Hematopoietic multipotent progenitor cell treated with erythropoietin and hydrocortisone succinate and interleukin-3 and kit ligand, for 8 days (in vitro differentiated cells): ENCODE measurements at regions not wholly inside any gene's neighbourhood (a gene's known extent, or its start where the extent isn't known, plus 50 kb on each side); places are given as distances from the start of the nearest gene placed in this dataset.

ENCODE experiments used
- DNase-seq: peaks from one replicate; pipeline ENCODE4 v3.0.0-alpha.2; 2015

- no peak for DNase-seq
Measured at GRCh38 chr12:88801227-88802095, 221.2 kb upstream of the KITLG start.

GRCh38 chr12:88793096-88793495, 212.8 kb upstream of the KITLG start:
- no peak for DNase-seq

GRCh38 chr12:88790231-88790630, 210.0 kb upstream of the KITLG start:
- DNase-seq, result no peak

GRCh38 chr12:88784166-88784565, 203.9 kb upstream of the KITLG start:
- no peak for DNase-seq

GRCh38 chr12:88782351-88782750, 202.1 kb upstream of the KITLG start:
- no peak for DNase-seq

- no peak for DNase-seq
Measured at GRCh38 chr12:88781909-88782308, 201.6 kb upstream of the KITLG start.

- DNase-seq, result no peak
Measured at GRCh38 chr12:88778064-88778463, 197.8 kb upstream of the KITLG start.

GRCh38 chr12:88775742-88776151, 195.5 kb upstream of the KITLG start:
- DNase-seq, result no peak

GRCh38 chr12:88767699-88768098, 187.4 kb upstream of the KITLG start:
- DNase-seq, result no peak

GRCh38 chr12:88764781-88765480, 184.7 kb upstream of the KITLG start:
- no peak for DNase-seq

- no peak for DNase-seq
Measured at GRCh38 chr12:88763536-88764100, 183.3 kb upstream of the KITLG start.

- DNase-seq, result no peak
Measured at GRCh38 chr12:88758176-88758575, 177.9 kb upstream of the KITLG start.

- no peak for DNase-seq
Measured at GRCh38 chr12:88756917-88757316, 176.6 kb upstream of the KITLG start.

GRCh38 chr12:88756153-88756552, 175.9 kb upstream of the KITLG start:
- no peak for DNase-seq

GRCh38 chr12:88753707-88754106, 173.4 kb upstream of the KITLG start:
- DNase-seq, result no peak

GRCh38 chr12:88753066-88753465, 172.8 kb upstream of the KITLG start:
- DNase-seq, result no peak

- DNase-seq, result no peak
Measured at GRCh38 chr12:88752183-88752582, 171.9 kb upstream of the KITLG start.

GRCh38 chr12:88750867-88751543, 170.7 kb upstream of the KITLG start:
- no peak for DNase-seq

- DNase-seq, result no peak
Measured at GRCh38 chr12:88746386-88746785, 166.1 kb upstream of the KITLG start.

- DNase-seq, result no peak
Measured at GRCh38 chr12:88743946-88744685, 163.8 kb upstream of the KITLG start.

GRCh38 chr12:88737838-88738472, 157.7 kb upstream of the KITLG start:
- DNase-seq, result no peak

- DNase-seq, result no peak
Measured at GRCh38 chr12:88736031-88736430, 155.8 kb upstream of the KITLG start.
